H1 (cell line): ENCODE measurements at regions not wholly inside any gene's neighbourhood (a gene's known extent, or its start where the extent isn't known, plus 50 kb on each side); places are given as distances from the start of the nearest gene placed in this dataset.

ENCODE experiments used
- EP300 ChIP-seq, 2 experiments: IDR thresholded peaks; 1 replicate in 1 of 2; 2 replicates in 1 of 2; pipeline ENCODE4 v1.6.1; 2011 to 2012; ENCODE audit warnings: low read depth in 2 of 2, low read length in 2 of 2, mild to moderate bottlenecking in 2 of 2, borderline replicate concordance in 1 of 2, inconsistent platforms in 1 of 2, moderate library complexity in 1 of 2
- HDAC2 ChIP-seq, 2 experiments: fragments of 300-600 bp in 1 of 2; sonication (generic) in 1 of 2; IDR thresholded peaks; 2 replicates each; pipeline ENCODE4 v1.6.1; 2011 to 2012; ENCODE audit warnings: low read depth in 2 of 2, low read length in 2 of 2, mild to moderate bottlenecking in 2 of 2, moderate library complexity in 2 of 2, borderline replicate concordance in 1 of 2, inconsistent platforms in 1 of 2
- MAFK ChIP-seq: IDR thresholded peaks from 2 replicates; pipeline ENCODE4 v1.6.1; 2012; ENCODE audit warnings: low read depth, mild to moderate bottlenecking, improper control_type of control experiment, low read length
- MAX ChIP-seq: IDR thresholded peaks from 2 replicates; pipeline ENCODE4 v1.6.1; 2012; ENCODE audit warnings: inconsistent platforms
- SRF ChIP-seq: IDR thresholded peaks from 2 replicates; pipeline ENCODE4 v1.6.1; 2011; ENCODE audit warnings: mild to moderate bottlenecking, low read depth, low read length, moderate library complexity
- TF ChIP-seq, protein P1 (sequence below), 3 experiments: IDR thresholded peaks; 1 replicate in 2 of 3; 2 replicates in 1 of 3; pipeline versions ENCODE4 v1.5.1 to v1.6.1; 2011; ENCODE audit warnings: low read length in 3 of 3, mild to moderate bottlenecking in 3 of 3, inconsistent platforms in 2 of 3, low read depth in 1 of 3, moderate library complexity in 1 of 3; ENCODE audit not compliant: insufficient read depth in 1 of 3; ENCODE audit errors: control extremely low read depth in 1 of 3

GRCh38 chr11:29389793-29390192 is 627.0 kb downstream of the KCNA4 start:
- TF ChIP-seq MAFK (no peak), SRF (no peak), HDAC2 (IDR thresholded peaks at IDR 0.05; ENCODE audit: borderline replicate concordance in 1 of 2, low read depth in 2 of 2, low read length in 2 of 2) (no peak), EP300 (IDR thresholded peaks at IDR 0.05; ENCODE audit: borderline replicate concordance in 1 of 2, low read depth in 2 of 2, low read length in 2 of 2) (no peak), MAX (no peak)
- TF ChIP-seq, protein P1, sequence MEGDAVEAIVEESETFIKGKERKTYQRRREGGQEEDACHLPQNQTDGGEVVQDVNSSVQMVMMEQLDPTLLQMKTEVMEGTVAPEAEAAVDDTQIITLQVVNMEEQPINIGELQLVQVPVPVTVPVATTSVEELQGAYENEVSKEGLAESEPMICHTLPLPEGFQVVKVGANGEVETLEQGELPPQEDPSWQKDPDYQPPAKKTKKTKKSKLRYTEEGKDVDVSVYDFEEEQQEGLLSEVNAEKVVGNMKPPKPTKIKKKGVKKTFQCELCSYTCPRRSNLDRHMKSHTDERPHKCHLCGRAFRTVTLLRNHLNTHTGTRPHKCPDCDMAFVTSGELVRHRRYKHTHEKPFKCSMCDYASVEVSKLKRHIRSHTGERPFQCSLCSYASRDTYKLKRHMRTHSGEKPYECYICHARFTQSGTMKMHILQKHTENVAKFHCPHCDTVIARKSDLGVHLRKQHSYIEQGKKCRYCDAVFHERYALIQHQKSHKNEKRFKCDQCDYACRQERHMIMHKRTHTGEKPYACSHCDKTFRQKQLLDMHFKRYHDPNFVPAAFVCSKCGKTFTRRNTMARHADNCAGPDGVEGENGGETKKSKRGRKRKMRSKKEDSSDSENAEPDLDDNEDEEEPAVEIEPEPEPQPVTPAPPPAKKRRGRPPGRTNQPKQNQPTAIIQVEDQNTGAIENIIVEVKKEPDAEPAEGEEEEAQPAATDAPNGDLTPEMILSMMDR (IDR thresholded peaks at IDR 0.05; ENCODE audit: control extremely low read depth in 1 of 3, insufficient read depth in 1 of 3, low read depth in 1 of 3, low read length in 3 of 3) = no peak
